Kidney (tissue), 13 donors: ENCODE measurements at regions not wholly inside any gene's neighbourhood (a gene's known extent, or its start where the extent isn't known, plus 50 kb on each side); places are given as distances from the start of the nearest gene placed in this dataset.
A peak's percentile ranks its signal among the peaks of the same experiment; 100 is the strongest.
"Not testable (repeated sequence)": the region's sequence is repeated elsewhere in the genome, so short reads cannot be mapped to it uniquely, and the experiment has no call there.

Experiments
- DNase-seq, 5 donors: peaks; one replicate each; pipeline ENCODE4 v3.0.0-alpha.2; 2013 to 2020
- FAIRE-seq: peaks from 2 replicates; lab custom pipeline; 2012; peaks lifted over from hg19 to GRCh38; lab: Jason Lieb, UNC
- H3K27ac ChIP-seq, 2 donors: one replicate each; pipeline ENCODE4 v1.7.0; 2013; ENCODE audit warnings: low read depth in 2 of 2, low read length in 2 of 2, inconsistent platforms in 1 of 2
- H3K27me3 ChIP-seq: one replicate; pipeline ENCODE4 v1.7.1; 2013; ENCODE audit warnings: low read length, inconsistent platforms; ENCODE audit not compliant: control insufficient read depth, insufficient read depth
- H3K36me3 ChIP-seq, 3 donors: one replicate each; pipeline versions ENCODE4 v1.7.0 to v1.7.1; 2013; ENCODE audit warnings: low read length in 3 of 3, control low read depth in 1 of 3, inconsistent platforms in 1 of 3; ENCODE audit not compliant: insufficient read depth in 3 of 3, control insufficient read depth in 2 of 3
- H3K4me1 ChIP-seq, 3 donors: one replicate each; pipeline versions ENCODE4 v1.7.0 to v1.7.1; 2013; ENCODE audit warnings: low read length in 3 of 3, inconsistent platforms in 1 of 3, low read depth in 1 of 3; ENCODE audit not compliant: control insufficient read depth in 2 of 3, insufficient read depth in 2 of 3
- H3K4me3 ChIP-seq, 3 donors: one replicate each; pipeline versions ENCODE4 v1.7.0 to v1.8.1; 2013; ENCODE audit warnings: low read length in 3 of 3, control low read depth in 1 of 3, inconsistent platforms in 1 of 3
- H3K9ac ChIP-seq, 3 donors: one replicate each; pipeline versions ENCODE4 v1.7.0 to v1.7.1; 2013; ENCODE audit warnings: low read length in 3 of 3, control low read depth in 1 of 3, inconsistent platforms in 1 of 3
- H3K9me3 ChIP-seq, 3 donors: one replicate each; pipeline versions ENCODE4 v1.7.0 to v1.7.1; 2013; ENCODE audit warnings: low read length in 3 of 3, control low read depth in 1 of 3, inconsistent platforms in 1 of 3; ENCODE audit not compliant: control insufficient read depth in 2 of 3, insufficient read depth in 1 of 3
- intact Hi-C: fragments of 100-400 bp; cut with DNase I; formaldehyde crosslinking; loops from one replicate; pipeline ENCODE4 v1.11.1; 2022
- TF ChIP-seq, protein P1 (sequence below): IDR thresholded peaks from 3 replicates; pipeline ENCODE4 v1.5.1; 2012; ENCODE audit warnings: mild to moderate bottlenecking, moderate library complexity, borderline replicate concordance; ENCODE audit not compliant: insufficient read depth; ENCODE audit errors: extremely low read depth
- donor health status: control.
- donor health status: control.
- donor health status: control.
- donor health status: control.
- donor health status: control.
- donor health status: DM: yes; HTN: yes; CAD: no.
- donor health status: Normal renal cell carcinoma (clear cell type).

DNA sequence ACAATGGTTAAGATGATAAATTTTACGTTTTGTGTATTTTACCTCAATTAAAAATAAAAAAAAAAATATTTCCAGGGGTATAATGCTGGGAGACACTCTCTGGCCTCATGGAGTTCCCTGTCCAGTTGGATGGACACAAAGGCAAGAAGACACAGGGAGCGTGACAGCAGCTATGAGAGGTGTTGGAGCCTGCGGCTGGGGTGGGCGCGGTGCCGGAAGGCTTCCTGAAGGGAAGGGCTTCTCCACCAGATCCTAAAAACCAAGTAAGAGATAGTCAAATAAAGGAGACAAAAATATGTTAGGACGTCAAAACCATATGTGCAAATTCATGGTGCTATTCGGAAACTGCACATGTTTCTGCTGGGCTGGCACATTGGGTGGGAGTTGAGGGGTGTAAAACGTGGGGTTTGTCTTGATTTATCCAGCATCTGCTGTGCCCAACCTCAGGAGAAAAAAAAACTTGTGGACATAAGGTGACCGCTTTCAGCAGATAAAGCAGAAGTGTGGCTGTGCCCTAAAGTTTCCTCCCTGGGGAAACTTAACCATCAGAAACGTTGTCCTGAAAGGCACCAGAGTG is 467.6 kb downstream of the RNF144A start:
- no peak for FAIRE-seq
- Histone ChIP-seq H3K27ac (no peak overlapping the region), H3K9ac (no peak overlapping the region), H3K9me3 (no peaks in the 10 kb centered on the region), H3K36me3 (no peaks in the 10 kb centered on the region), H3K4me3 (no peak overlapping the region), H3K4me1 (no peaks in the 10 kb centered on the region), H3K27me3 (no peaks in the 10 kb centered on the region)
- TF ChIP-seq, protein P1, sequence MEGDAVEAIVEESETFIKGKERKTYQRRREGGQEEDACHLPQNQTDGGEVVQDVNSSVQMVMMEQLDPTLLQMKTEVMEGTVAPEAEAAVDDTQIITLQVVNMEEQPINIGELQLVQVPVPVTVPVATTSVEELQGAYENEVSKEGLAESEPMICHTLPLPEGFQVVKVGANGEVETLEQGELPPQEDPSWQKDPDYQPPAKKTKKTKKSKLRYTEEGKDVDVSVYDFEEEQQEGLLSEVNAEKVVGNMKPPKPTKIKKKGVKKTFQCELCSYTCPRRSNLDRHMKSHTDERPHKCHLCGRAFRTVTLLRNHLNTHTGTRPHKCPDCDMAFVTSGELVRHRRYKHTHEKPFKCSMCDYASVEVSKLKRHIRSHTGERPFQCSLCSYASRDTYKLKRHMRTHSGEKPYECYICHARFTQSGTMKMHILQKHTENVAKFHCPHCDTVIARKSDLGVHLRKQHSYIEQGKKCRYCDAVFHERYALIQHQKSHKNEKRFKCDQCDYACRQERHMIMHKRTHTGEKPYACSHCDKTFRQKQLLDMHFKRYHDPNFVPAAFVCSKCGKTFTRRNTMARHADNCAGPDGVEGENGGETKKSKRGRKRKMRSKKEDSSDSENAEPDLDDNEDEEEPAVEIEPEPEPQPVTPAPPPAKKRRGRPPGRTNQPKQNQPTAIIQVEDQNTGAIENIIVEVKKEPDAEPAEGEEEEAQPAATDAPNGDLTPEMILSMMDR: no peak
- intact Hi-C loops: no loop called here
- DNase-seq: no peak

DNA sequence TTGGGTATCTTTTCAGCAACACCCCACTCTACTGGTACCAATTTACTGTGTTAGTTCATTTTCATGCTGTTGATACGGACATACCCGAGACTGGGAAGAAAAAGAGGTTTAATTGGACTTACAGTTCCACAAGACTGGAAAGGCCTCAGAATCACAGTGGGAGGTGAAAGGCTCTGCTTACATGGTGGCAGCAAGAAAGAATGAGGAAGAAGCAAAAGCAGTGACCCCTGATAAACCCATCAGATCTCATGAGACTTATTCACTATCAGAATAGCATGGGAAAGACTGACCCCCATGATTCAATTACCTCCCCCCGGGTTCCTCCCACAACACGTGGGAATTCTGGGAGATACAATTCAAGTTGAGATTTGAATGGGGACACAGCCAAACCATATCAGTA is 473.1 kb downstream of the RNF144A start:
- H3K4me3 ChIP-seq, intact Hi-C loops, H3K36me3 ChIP-seq, H3K9ac ChIP-seq, FAIRE-seq, H3K27ac ChIP-seq, H3K4me1 ChIP-seq, H3K27me3 ChIP-seq, H3K9me3 ChIP-seq: not testable (repeated sequence)
- DNase-seq: peak in 2 of 5 donors; percentile 17 to 23

- H3K9ac ChIP-seq: no peak overlapping the region
- TF ChIP-seq, protein P1: no peak
- no peaks in the 10 kb centered on the region for H3K9me3 ChIP-seq
- DNase-seq (peak in 4 of 5 donors; percentile 25 to 66 (median 52)), FAIRE-seq (no peak)
- no peaks in the 10 kb centered on the region for H3K4me1 ChIP-seq
- H3K36me3 ChIP-seq: no peaks in the 10 kb centered on the region
- H3K27me3 ChIP-seq: no peaks in the 10 kb centered on the region
- H3K4me3 ChIP-seq: no peak overlapping the region
- intact Hi-C loops: no loop called here
- H3K27ac ChIP-seq: no peak overlapping the region
Measured at GRCh38 chr2:7392076-7392787, 475.0 kb downstream of the RNF144A start.

DNA sequence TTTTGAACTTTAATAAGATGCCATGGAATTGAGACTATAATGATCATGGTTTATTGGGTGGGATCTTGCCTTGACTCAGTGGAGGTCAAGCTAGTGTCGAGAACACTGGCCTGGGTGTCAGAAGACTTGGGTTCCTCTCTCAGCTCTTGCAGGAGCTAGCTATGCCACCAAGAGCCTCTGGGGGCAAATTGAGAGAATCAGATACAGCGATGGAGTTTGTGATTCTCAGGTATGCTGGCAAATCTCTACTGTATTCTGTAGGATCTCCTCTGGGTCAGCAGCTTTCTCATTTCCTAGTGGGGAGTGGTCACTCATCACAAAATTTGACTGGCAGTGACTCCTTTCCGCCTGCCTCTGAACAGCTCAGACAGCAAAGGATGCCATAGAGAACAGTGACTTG is 477.0 kb downstream of the RNF144A start:
- Histone ChIP-seq H3K27me3 (no peaks in the 10 kb centered on the region), H3K9me3 (no peaks in the 10 kb centered on the region), H3K9ac (no peak overlapping the region), H3K4me3 (no peak overlapping the region), H3K27ac (no peak overlapping the region), H3K36me3 (no peaks in the 10 kb centered on the region), H3K4me1 (no peaks in the 10 kb centered on the region)
- TF ChIP-seq, protein P1: no peak
- FAIRE-seq (no peak), DNase-seq (no peak)
- intact Hi-C loops: no loop called here
